Cerebellar cortex (tissue), 1 donor: ENCODE measurements at regions not wholly inside any gene's neighbourhood (a gene's known extent, or its start where the extent isn't known, plus 50 kb on each side); places are given as distances from the start of the nearest gene placed in this dataset.
"Not testable (repeated sequence)": the region's sequence is repeated elsewhere in the genome, so short reads cannot be mapped to it uniquely, and the experiment has no call there.

Source experiments
- DNase-seq: peaks from one replicate; pipeline ENCODE4 v3.0.0-alpha.2; 2015; ENCODE audit warnings: low spot score

GRCh38 chr12:131391399-131391798 lies 319.5 kb upstream of the SFSWAP start:
- DNase-seq: no peak

- DNase-seq: not testable (repeated sequence)
These were observed 316.1 kb upstream of the SFSWAP start for GRCh38 chr12:131394752-131395151.

GRCh38 chr12:131395209-131395684 lies 315.6 kb upstream of the SFSWAP start:
- not testable (repeated sequence) for DNase-seq

- no peak for DNase-seq
These were observed 314.8 kb upstream of the SFSWAP start for GRCh38 chr12:131395971-131396573.

- DNase-seq: no peak
These were observed 313.3 kb upstream of the SFSWAP start for GRCh38 chr12:131397493-131398181.

GRCh38 chr12:131399000-131399399 lies 311.9 kb upstream of the SFSWAP start:
- DNase-seq: no peak

GRCh38 chr12:131400668-131401294 lies 310.1 kb upstream of the SFSWAP start:
- not testable (repeated sequence) for DNase-seq

- DNase-seq: peak; percentile 3
These were observed 308.8 kb upstream of the SFSWAP start for GRCh38 chr12:131401907-131402633.

- DNase-seq: no peak
These were observed 308.0 kb upstream of the SFSWAP start for GRCh38 chr12:131402781-131403396.

- DNase-seq: no peak
These were observed 307.2 kb upstream of the SFSWAP start for GRCh38 chr12:131403676-131404075.

- DNase-seq: no peak
These were observed 306.2 kb upstream of the SFSWAP start for GRCh38 chr12:131404705-131405104.

- DNase-seq: no peak
These were observed 303.5 kb upstream of the SFSWAP start for GRCh38 chr12:131407221-131408035.

- DNase-seq: no peak
These were observed 302.9 kb upstream of the SFSWAP start for GRCh38 chr12:131408036-131408365.

- DNase-seq: no peak
These were observed 302.4 kb upstream of the SFSWAP start for GRCh38 chr12:131408484-131408883.

GRCh38 chr12:131409211-131409610 lies 301.7 kb upstream of the SFSWAP start:
- no peak for DNase-seq

- not testable (repeated sequence) for DNase-seq
These were observed 299.1 kb upstream of the SFSWAP start for GRCh38 chr12:131411827-131412226.

- DNase-seq: no peak
These were observed 297.9 kb upstream of the SFSWAP start for GRCh38 chr12:131413006-131413405.

- no peak for DNase-seq
These were observed 297.4 kb upstream of the SFSWAP start for GRCh38 chr12:131413471-131413870.

GRCh38 chr12:131414155-131414922 lies 296.6 kb upstream of the SFSWAP start:
- DNase-seq: not testable (repeated sequence)

GRCh38 chr12:131415781-131416180 lies 295.1 kb upstream of the SFSWAP start:
- DNase-seq: no peak

GRCh38 chr12:131418121-131418520 lies 292.8 kb upstream of the SFSWAP start:
- no peak for DNase-seq
